ENCODE measurements at regions not wholly inside any gene's neighbourhood (a gene's known extent, or its start where the extent isn't known, plus 50 kb on each side); places are given as distances from the start of the nearest gene placed in this dataset.
"Not testable (repeated sequence)": the region's sequence is repeated elsewhere in the genome, so short reads cannot be mapped to it uniquely, and the experiment has no call there.

DNA sequence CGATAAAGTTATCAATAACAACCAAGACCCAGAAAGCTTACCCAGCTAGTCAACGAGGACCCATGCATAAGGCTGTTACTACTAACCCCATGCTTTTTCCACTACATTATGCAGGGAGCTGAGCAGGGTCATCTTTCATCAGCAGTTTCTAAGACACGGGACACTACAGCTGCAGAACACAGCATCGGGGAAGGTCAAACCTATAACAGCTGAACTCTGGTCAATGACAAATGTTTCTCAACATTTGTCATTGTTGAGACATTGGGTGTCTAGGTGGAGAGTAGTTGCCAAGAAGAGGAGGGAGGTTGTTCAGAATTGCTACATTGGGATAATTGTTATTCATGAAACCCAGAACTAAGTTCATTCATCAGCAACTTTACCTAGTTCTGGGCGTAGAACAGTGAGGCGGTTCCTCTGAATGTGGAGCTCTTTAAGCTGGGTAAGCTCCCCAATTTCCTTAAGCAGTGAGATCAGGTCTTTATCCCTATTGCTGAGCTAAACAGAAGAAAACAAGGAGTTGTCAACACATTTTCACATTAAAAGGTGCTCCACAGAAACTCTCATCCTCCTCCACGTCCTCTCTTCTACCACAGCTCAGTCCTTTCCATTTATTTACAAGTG is 105.6 kb downstream of the ZNF22 start:
- 66 to 76% methylated on average over 6 to 7 of the region's 7 CpGs for WGBS, 2 donors
- Histone ChIP-seq H3K27me3 (no peaks in the 10 kb centered on the region), H3K27ac (no peak overlapping the region), H3K36me3 (no peaks in the 10 kb centered on the region), H3K4me3 (no peak overlapping the region), H3K4me1 (no peaks in the 10 kb centered on the region), H3K9me3 (no peaks in the 10 kb centered on the region)
- TF ChIP-seq EP300 (IDR thresholded peaks at IDR 0.05) (no peak), POLR2A (IDR thresholded peaks at IDR 0.05) (no peak), POLR2AphosphoS5 (IDR thresholded peaks at IDR 0.05) (no peak)
- TF ChIP-seq, protein P1, sequence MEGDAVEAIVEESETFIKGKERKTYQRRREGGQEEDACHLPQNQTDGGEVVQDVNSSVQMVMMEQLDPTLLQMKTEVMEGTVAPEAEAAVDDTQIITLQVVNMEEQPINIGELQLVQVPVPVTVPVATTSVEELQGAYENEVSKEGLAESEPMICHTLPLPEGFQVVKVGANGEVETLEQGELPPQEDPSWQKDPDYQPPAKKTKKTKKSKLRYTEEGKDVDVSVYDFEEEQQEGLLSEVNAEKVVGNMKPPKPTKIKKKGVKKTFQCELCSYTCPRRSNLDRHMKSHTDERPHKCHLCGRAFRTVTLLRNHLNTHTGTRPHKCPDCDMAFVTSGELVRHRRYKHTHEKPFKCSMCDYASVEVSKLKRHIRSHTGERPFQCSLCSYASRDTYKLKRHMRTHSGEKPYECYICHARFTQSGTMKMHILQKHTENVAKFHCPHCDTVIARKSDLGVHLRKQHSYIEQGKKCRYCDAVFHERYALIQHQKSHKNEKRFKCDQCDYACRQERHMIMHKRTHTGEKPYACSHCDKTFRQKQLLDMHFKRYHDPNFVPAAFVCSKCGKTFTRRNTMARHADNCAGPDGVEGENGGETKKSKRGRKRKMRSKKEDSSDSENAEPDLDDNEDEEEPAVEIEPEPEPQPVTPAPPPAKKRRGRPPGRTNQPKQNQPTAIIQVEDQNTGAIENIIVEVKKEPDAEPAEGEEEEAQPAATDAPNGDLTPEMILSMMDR (IDR thresholded peaks at IDR 0.05) = no peak
- intact Hi-C loops (cut with DNase I) = no loop called here
- DNase-seq = no peak

DNA sequence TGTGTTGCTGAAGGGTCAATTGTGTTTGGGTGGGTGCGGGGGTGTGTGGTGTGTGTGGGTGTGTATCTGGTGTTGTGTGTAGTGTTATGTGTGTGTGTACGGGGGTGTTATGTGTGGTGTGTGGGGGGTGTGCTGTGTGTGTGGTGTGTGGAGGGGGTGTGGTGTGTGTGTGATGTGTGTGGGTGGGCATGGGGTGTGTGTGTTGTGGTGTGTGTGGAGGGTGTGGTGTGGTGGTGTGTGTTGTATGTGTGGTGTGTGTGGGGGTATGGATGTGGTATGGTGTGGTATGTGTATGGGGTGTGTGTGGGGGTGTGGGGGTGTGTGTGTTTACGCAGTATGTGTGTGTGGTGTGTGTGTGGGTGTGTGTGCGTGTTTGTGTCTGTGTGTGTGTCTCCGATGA is 110.8 kb downstream of the ZNF22 start:
- Histone ChIP-seq H3K27me3 (no peaks in the 10 kb centered on the region), H3K4me3 (no peak overlapping the region), H3K27ac (no peak overlapping the region), H3K9me3 (no peaks in the 10 kb centered on the region), H3K4me1 (no peaks in the 10 kb centered on the region), H3K36me3 (no peaks in the 10 kb centered on the region)
- DNase-seq = no peak
- intact Hi-C loops (cut with DNase I) = no loop called here
- 88 to 90% methylated on average over 5 of the region's 5 CpGs for WGBS, 2 donors
- TF ChIP-seq, protein P1 (IDR thresholded peaks at IDR 0.05) = no peak
- TF ChIP-seq POLR2A (IDR thresholded peaks at IDR 0.05) = no peak
- TF ChIP-seq POLR2AphosphoS5 (IDR thresholded peaks at IDR 0.05) = no peak
- TF ChIP-seq EP300 (IDR thresholded peaks at IDR 0.05) = no peak

DNA sequence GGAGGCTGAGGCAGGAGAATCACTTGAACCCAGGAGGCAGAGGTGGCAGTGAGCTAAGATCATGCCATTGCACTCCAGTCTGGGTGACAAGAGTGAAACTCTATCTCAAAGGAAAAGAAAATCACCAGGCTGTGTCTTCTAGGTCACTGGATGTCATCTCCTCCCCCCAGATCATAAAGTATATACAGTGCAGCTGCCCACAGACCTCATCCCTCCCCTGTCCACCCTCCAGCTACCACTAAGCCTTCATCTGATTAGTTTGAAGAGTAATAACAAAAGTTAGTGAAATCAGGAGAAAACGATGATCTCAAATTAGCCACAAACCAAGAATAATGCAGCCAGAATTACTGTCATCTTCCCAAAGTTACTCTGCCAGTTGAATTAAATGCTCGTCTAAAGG is 117.2 kb downstream of the ZNF22 start:
- H3K4me3 ChIP-seq; H3K4me1 ChIP-seq; H3K36me3 ChIP-seq; H3K9me3 ChIP-seq; H3K27ac ChIP-seq; intact Hi-C loops (cut with DNase I); DNase-seq; H3K27me3 ChIP-seq: not testable (repeated sequence)
- 74 to 76% methylated on average over 2 of the region's 2 CpGs for WGBS, 2 donors

DNA sequence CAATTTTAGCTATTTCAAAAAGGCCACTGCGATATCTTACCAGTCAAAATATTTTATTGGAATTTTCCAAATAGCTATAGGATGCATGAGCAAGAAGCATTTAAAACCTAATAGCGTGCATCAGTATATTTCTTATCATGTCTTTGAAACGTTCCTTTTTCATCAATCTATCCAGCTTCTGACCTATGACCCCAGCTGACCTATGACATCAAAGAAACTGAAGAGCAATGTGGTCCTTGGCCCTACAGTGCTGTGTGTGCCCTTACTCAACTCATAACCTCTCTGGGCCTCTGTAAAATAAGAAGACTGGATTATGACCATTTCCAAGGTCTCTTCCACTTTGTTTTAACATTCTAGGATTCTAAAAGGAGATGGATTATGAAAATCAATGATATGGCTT is 118.2 kb downstream of the ZNF22 start:
- no peak for DNase-seq
- WGBS, 2 donors = 38 to 69% methylated on average over 3 of the region's 3 CpGs

DNA sequence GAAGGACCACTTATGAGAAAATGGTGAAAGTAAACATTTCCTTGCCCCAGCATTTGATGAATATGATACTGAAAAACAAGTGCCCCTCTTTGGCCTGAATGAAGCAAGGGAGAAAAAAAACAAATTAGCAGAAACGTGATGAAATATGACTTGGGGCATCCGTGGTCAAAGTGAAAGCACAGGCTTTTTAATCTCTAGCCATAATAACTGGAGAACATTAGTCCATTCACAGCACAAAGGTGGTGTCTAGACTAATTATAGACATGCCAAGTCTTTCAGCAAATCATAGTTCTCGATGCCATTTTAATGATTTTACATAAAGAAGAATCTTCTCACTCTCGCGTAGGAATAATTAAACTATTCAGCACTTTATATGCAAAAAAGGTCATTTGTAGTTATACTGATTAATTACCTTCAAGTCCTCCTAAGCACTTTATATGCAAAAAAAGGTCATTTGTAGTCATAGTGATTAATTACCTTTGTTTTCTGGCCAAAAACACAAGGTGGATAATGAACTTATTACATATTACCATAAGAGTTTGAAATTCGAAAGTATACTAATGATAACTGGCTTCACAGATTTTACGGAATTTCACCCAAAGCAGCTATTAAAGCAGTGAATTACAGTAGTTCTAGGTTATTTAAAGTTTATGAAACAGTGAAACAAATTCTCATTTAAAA is 121.6 kb downstream of the ZNF22 start:
- H3K4me3 ChIP-seq; DNase-seq; H3K27ac ChIP-seq; H3K27me3 ChIP-seq; H3K36me3 ChIP-seq; H3K9me3 ChIP-seq; intact Hi-C loops (cut with DNase I); H3K4me1 ChIP-seq: not testable (repeated sequence)
- WGBS, 2 donors = 85 to 93% methylated on average over 5 of the region's 7 CpGs

More for the DNA sequence above, 118.2 kb downstream of the ZNF22 start:
- Histone ChIP-seq H3K36me3 (no peaks in the 10 kb centered on the region), H3K27ac (no peak overlapping the region), H3K4me3 (no peak overlapping the region), H3K9me3 (no peaks in the 10 kb centered on the region), H3K27me3 (no peaks in the 10 kb centered on the region), H3K4me1 (no peaks in the 10 kb centered on the region)
- TF ChIP-seq EP300 (IDR thresholded peaks at IDR 0.05) = no peak
- TF ChIP-seq, protein P1 (IDR thresholded peaks at IDR 0.05) = no peak
- no peak for TF ChIP-seq POLR2AphosphoS5 (IDR thresholded peaks at IDR 0.05)
- TF ChIP-seq POLR2A (IDR thresholded peaks at IDR 0.05) = no peak
- intact Hi-C loops (cut with DNase I) = no loop called here

Data from sigmoid colon (tissue), 6 donors.